NOMO-1 treated with dmso at 0.1 percent for 144 hours (cell line): ENCODE measurements at regions not wholly inside any gene's neighbourhood (a gene's known extent, or its start where the extent isn't known, plus 50 kb on each side); places are given as distances from the start of the nearest gene placed in this dataset.
"Not testable (repeated sequence)": the region's sequence is repeated elsewhere in the genome, so short reads cannot be mapped to it uniquely, and the experiment has no call there.

Experiments
- DNase-seq: peaks from one replicate; lab custom pipeline; 2025; ENCODE audit not compliant: unreplicated experiment; lab: John Stamatoyannopoulos, UW

DNA sequence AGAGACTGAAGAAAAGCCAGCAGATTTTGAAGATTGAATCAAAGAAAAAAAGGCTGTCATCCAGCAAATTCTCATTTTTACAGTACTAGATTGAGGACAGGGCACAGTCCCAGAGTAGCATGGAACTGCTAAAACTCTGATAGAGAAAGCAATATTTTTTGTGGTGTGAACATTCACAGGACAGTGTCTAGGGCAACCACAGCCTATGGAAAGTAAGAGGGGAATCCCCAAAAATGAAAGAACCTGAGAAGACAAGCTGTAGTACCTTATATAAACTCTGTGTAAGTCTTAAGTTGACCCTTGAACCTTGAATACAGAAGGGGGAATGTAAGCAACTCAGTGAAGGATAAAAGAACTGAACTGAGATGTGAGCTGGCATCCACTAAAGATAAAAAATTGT, 540.3 kb downstream of the HINT1 start:
- DNase-seq: no peak

DNA sequence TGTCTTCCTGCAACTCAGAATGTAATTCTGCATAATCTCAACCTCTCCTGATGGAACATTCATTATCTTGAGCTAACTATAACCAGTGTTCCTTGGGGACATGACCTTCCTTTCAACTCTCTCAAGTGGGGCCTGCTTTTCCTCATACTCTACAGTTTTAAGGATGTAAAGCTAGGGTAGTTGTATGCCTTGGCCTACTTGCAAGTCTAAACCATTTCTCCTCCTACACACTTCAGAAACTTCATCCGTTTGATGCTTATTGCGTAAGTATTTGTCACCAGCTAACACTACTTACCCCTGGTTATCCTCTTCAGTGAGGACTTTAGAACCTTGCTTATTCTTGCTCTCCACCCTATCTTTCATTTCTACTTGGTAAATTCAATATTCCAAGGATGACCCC, 548.9 kb downstream of the HINT1 start:
- DNase-seq: no peak

DNA sequence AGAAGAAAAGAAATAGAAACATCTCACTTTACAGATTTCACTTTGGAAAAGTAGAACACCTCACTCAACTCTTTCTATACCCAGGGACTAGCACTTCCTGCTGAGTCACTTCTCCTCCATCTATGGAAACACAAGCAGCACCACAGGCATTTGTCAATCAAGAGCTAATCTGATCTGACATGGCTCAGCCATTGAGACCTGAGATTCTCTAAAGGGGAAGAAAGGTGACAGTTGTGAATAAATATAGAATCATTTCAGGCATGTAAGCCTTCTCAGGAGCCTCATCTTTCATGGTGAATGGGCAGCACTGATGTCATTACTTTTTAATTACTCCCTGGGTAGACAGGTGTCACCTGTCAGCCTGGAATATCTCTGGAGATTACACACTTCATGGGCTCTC, 559.8 kb downstream of the HINT1 start:
- no peak for DNase-seq

DNA sequence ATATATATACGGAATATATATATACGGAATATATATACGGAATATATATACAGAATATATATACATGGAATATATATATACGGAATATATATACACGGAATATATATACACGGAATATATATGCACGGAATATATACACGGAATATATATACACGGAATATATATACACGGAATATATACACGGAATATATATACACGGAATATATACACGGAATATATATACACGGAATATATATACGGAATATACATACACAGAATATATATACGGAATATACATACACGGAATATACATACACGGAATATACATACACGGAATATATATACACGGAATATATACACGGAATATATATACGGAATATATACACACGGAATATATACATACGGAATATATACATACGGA, 568.4 kb downstream of the HINT1 start:
- DNase-seq: not testable (repeated sequence)

DNA sequence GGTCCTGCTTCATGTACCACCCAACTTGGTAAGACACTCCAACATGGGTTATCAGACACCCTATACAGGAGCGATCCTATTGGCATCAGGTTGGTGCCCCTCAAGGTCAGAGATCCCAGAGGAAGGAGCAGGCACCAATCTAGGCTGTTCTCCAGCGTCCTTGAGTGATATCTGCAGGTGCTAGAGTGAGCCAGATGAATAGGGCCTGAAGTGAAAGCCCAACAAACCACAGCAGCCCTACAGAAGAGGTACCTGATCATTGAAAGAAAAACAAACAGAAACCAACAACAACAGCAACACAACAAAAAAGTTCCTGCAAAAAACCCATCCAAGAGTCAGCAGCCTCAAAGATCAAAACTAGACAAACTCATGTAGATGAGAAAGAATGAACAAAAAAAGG, 584.8 kb downstream of the HINT1 start:
- no peak for DNase-seq

DNA sequence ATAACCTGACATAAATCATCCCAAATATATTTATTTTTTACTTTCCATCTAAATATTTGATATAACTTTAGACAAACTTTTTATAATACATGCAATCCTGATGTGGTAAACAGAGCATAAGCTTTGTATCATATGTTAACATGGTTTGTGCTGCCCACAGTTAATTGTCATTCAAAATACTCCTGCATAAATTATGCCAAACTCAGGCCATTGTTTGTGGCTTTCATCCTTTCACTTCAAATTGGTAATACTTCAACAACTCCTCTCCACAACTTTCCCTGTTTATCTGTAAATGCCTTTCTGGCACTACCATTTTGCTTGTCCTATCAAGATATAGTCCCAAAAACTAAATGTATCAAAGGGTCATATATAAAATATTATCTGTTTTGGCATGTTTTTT, 586.7 kb downstream of the HINT1 start:
- no peak for DNase-seq

DNA sequence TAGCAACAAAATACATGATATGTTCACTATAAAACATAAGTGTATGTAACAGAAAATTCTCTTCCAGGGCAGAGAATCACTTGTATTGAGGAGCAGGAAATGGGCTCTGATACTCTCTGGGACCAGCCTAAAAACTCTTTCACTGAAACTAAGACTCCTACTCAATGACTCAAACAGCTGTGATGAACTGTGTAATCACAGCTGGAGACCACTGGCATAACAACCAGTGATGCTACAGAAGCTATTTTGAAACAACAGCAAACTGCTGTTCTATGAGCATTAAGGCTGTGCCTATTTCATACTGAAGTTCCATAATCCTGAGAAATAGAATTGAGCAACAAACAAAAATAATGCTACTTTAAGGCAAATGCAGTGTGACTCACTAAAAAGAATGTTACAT, 594.0 kb downstream of the HINT1 start:
- no peak for DNase-seq

DNA sequence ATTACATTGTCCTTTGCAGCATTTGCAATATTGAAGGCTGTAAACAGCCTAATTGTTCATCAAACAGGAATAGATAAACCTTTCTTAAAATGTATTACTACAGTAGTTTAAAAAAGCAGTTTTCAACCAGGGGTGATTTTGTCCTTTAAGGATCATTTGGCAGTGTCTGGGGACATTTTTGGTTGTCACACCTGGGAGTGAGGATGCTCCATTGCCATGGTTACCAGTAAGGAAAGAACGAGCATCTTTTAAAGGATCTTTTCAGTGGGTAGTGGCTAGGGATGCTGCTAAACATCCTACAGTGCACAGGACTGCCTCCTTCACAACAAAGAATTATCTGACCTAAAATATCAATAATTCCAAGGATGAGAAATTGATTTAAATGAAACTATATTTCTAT, 596.3 kb downstream of the HINT1 start:
- DNase-seq: no peak

DNA sequence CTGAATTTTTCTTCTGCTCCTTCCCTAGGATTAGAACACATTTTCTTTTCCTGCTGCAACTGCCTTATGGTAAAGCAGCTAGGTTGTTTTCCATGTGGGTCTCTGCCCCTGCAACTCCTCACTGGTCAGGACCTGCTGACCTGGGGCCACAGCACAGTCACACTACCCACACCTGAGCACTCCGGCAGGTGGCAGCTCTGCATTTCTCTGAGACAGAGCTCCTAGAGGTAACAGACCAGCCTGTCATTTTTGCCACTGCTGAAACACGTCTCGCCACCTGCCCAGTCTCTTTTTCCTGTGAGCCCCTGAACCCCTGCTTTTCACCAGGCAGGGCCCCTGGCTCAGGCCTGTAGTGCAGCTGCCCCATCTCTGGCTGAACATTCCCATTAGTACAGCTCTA, 609.6 kb downstream of the HINT1 start:
- no peak for DNase-seq

DNA sequence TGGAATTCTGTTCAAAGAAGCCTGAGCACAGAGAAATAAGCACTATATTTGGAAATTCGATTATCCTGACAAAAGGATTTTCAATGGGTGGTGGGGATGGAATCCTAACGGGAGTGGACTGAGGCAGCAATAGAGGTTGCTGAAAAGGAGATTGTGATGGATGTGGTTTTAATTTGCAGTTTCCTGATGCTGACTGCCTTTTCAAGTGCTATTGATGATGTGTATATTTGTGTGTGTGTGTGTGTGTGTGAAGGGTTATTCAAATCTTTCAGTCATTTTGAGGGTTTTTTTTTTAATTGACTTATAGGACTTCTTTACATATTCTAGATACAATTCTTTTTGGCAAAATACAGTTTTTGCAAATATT, 614.5 kb downstream of the HINT1 start:
- DNase-seq: no peak

DNA sequence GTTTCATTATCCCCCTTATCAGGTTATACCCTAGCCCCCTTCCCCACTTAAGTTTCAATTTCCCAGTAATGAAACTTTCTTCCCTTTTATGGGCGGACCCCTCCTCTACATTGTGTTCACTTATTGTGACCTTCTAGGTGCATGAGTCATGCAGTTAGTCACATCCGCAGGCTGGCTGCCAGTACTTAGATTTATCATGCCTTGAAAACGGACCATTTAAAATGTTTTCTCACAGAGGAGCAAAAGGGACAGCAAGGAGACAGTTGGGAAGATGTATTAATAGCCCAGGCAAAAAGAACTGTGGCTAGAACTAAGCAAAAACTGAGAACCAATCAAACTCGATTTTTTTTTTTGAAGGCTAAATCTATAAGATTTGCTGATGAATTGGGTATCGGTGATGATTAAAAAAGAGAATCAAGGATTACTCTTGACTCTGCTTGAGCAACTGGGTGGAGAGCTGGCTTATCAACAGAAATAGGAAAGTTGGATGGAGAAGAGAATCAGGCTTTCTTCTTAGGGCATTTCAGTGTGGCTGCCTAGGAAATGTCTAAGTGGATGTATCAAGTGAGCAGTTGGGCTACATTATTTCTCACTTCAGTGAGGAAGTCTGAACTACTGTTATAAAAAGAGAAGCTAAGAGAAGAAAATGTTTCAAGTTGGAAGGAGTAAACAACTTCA, 615.0 kb downstream of the HINT1 start:
- DNase-seq: peak; percentile 23

DNA sequence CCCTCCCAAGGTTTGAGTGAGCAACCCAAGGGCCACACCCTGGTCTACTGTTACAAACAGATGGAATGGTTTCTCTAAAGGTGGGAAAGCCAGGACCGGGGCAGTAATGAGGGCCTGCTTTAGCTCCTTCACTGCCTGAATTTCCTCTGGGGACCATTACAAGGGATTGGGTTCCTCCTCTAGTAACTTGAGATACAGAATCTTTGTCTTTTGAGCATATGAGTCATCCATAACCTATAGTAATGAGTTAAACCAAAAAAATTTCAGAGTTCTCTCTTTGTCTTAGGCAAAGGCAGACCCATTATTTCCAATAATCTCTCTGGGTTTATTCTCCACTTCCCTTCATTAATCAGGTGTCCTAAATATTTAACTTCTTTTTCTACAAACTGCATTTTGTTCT, 618.8 kb downstream of the HINT1 start:
- no peak for DNase-seq

DNA sequence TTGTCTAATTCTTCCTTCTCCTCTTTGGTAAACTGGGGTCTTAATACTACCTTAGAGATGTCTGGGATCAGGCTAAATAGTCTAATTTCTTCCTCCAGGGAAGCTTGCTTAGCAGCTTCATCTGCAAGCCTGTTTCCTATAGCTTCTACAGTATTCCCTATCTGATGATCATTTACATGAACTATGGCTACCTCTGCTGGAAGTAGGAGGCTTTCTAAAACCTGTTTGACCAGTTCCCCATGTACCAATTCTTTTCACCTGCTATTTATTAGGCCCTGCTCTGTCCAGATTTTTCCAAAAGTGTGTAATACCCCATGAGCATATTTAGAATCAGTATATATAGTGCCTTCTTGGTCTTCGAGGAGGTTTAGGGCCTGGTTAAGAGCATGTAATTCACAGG, 619.8 kb downstream of the HINT1 start:
- DNase-seq: no peak

DNA sequence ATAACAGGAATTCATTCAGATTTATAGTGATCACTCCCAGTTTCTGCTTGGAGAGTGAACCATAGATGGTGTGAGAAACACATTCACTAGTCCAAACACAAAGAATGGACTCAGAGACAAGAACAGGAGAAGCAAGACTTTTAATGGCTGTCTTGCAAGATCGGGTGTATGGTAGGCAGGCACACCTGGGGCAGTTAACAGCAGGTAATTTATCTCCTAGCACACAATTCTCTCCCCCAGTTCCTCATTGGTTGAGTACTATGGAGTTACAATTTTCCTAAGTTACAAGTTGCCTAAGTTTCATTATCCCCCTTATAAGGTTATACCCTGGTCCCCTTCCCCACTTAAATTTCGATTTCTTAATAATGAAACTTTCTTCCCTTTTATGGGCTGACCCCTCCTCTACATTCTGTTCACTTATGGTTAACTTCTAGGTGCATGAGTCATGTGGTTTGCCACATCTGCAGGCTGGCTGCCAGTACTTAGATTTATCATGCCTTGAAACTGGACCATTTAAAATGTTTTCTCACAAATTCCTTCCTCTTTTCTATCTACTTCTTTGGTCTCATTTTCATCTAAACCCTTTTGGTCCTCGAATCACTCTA, 623.3 kb downstream of the HINT1 start:
- peak; percentile 77 for DNase-seq

DNA sequence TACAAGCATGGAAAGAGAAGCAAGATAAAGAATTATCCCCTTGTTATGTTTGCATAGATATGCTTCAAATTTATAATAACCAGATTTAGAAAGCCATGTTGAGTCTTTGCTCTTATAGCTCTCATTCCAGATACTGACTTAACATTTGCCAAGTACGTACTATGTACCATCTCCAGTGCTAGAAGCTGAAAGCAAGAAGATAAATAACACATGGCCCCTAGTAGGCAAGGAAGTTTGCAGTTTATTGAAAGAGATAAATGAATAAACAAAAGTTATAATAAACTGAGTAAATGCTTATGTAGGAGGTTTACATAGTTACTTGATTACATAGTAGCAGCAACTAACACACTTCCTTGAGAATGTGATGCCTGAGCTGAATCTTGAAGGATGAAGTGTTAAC, 628.4 kb downstream of the HINT1 start:
- no peak for DNase-seq

DNA sequence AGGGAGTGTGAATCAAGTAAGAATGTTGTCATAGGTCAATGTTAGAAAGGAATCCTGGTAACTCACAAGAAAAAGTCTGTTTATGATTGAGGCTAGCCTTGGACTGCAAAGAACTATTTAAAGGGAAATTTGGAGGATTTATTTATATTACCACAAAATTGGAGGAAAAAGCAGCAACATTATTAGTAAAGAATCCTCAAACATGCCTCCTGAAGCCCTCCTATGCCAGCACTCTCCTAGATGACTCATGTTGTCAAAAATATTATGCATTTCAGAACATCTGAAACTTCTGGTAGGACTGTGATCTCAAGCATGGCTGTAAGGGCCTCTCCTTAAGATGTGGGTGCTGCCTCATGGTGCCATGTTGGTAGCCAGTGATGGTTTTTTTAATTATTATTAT, 628.5 kb downstream of the CHSY3 start:
- no peak for DNase-seq

DNA sequence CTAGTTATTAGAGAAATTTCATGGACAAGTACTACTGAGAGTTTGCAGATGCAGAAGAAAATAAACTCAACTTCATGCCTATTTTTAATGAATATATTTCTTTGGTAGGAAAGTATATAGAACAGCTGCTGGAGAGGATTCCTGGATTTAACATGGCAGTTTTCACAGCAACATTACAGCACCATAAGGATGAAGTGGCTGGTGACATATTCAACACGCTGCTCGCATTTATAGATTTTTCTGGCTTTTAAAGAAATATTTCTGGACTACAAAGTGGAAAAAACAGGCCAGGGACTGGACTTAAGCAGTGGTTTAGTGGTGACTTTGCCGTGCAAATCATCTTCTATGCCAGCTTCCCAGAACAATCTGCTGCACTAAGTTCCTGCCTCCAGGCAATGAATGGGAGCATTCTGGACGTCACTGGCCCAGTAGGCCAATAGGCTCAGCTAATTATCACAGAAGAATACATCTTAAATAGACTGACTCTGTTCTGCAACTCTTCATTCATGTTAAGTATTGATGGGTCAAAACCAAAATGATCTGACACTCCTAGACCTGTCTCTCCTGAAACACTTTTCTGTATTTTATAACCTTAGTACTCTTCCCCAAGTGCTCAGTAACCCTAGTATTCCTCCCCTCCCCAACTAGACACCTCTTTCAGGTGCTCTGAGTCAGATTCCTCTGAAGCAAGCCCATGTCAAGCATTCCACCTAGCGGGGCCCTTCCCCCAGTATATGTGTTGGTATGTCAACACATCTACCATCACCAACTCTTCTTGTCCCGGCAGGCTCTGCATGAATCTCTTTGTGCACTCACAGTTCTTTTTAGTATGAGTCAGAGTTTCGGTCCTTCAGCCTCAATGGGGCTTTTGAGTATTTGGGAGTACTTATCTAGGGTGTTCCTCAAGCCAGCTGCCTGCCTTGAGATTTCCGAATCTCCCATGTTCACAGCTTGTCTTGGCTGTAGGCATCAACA, 625.5 kb downstream of the CHSY3 start:
- no peak for DNase-seq

DNA sequence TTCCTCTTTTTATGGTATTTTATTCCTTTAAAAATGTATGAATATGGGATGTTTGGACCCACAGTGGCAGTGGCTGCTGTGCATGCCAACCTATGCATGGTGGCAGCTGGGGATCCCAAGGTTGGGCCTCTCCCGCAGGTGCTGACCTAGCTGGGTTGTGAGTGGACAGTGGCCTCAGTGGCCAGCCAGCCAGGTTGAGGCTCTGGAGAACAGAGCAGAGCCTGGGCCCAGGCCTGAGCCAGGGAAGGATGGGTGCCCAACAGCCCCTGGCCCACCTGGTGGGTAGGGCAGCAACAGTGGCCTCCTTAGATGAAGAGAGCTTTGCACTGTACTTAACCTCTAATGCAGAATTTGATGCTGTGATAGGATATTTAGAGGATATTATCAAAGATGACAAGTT, 624.8 kb downstream of the CHSY3 start:
- DNase-seq: no peak

DNA sequence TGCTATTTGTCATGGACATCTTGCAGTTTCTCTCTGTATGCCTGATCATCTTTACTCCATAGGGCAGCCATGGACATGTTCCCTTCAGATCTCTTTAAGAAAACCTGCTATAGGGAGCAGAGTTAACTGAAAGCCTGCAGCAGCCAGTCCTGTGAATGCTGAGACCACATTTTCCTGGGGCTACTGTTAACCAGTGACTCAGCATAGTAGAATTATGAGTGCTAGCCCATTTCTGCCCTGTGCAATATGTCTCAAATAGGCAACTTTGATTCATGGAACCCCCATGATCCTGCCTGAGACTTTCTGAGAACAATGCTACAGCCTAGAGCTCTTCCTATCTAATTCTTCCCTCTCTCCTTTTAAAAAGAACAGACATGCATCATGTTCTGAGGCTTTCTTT, 624.2 kb downstream of the CHSY3 start:
- no peak for DNase-seq

DNA sequence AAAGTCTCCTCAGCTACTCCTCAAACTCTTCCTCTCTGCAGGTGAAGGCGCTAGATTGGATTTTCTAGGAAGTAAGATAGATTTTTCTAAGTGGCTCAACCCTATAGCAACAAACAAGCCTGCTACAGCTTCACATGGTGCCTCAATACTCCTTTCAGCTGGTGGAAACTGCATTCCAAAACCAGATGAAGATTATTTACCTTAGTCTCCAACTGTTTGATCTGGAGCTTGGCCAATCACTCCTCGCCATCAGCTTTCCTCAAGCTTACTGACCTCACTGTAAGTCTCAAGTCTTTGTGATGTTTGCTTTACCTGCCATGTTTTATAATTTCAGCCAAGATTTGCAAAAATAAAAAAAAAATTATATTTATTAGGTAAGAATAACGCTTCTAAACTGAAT, 622.4 kb downstream of the CHSY3 start:
- no peak for DNase-seq

DNA sequence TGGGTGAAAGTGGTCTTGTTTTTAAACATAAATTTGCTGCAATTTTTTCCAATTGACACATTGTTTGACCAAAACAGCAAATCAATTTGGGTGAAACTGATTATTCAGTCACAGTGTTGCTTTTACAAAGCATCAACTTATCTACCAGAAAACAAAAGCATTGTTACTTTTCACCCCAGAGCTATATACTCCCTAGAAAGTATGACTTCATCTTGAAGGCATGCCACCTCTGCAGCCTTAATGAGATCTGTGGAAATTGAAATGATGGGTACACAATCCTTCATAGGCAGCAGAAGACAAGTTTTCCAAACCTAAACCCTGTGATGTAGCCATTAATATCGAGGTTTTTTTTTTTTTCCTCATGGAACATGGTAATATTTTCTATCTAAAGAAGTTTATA, 615.9 kb downstream of the CHSY3 start:
- DNase-seq: no peak
